Mononuclear cell (primary cell): ENCODE measurements at regions not wholly inside any gene's neighbourhood (a gene's known extent, or its start where the extent isn't known, plus 50 kb on each side); places are given as distances from the start of the nearest gene placed in this dataset.
"Not testable (repeated sequence)": the region's sequence is repeated elsewhere in the genome, so short reads cannot be mapped to it uniquely, and the experiment has no call there.

ENCODE experiments used
- H3K27me3 ChIP-seq: 2 replicates; pipeline ENCODE4 v1.6.0; 2011; ENCODE audit warnings: low read length, control low read depth; ENCODE audit not compliant: insufficient read depth
- H3K4me1 ChIP-seq: 2 replicates; pipeline ENCODE4 v1.5.1; 2011; ENCODE audit warnings: mild to moderate bottlenecking, low read length, control low read depth; ENCODE audit not compliant: insufficient read depth
- H3K4me3 ChIP-seq: 2 replicates; pipeline ENCODE4 v1.5.1; 2011; ENCODE audit warnings: mild to moderate bottlenecking, low read length, moderate library complexity
- H3K9me3 ChIP-seq: 2 replicates; pipeline ENCODE4 v1.5.1; 2011; ENCODE audit warnings: low read depth, mild to moderate bottlenecking, control low read depth, low read length

DNA sequence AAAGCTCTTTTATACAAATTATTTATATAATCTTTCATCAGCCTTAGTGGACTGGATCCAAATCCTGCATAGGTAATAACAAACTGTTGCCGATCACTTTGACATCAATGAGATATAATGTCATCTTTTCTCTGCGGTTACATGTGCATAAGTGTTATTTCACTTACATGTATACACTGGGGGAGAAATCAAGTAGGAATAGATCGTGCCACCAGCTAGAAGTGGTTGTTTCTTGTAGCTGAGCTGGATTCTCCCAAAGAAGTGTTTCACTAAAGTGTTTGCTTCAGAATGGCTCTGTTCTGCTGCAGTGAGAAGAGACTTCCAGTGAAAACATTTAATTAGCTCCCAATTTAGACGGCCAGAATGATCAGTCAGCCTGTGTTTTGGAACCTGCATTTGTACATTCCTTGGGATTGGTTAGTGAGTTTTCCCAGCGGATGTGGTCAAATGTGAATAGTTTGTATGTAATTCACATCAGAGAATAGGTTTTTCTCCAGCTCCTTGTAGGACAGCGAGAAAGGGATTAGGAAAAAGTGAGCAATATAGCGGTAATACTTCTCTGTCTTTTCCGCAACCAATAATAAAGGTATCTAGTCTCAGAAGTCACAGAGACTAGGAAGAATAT, 163.1 kb upstream of the CCN2 start:
- Histone ChIP-seq H3K9me3 (no peaks in the 10 kb centered on the region), H3K4me1 (no peaks in the 10 kb centered on the region), H3K27me3 (no peaks in the 10 kb centered on the region), H3K4me3 (no peak overlapping the region)

DNA sequence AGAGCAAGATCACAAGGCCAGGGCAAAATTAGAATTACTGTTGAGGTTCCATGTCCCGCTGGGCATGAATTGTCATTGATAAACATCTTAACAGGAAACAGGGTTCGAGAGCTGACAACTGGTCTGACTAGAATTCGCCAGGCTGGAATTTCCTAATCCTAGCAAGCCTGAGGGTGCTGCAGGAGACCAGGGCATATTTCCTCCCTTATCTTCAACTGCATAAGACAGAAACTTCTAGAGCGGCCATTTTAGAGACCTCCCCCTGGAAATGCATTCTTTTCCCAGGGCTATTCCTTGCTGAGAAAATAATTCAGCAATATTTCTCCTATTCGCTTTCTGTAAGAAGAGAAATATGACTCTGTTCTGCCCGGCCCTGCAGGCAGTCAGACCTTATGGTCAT, 158.6 kb upstream of the CCN2 start:
- not testable (repeated sequence) for H3K4me1 ChIP-seq, H3K27me3 ChIP-seq, H3K4me3 ChIP-seq
- peaks cover 11% of the 10 kb centered on the region for H3K9me3 ChIP-seq

DNA sequence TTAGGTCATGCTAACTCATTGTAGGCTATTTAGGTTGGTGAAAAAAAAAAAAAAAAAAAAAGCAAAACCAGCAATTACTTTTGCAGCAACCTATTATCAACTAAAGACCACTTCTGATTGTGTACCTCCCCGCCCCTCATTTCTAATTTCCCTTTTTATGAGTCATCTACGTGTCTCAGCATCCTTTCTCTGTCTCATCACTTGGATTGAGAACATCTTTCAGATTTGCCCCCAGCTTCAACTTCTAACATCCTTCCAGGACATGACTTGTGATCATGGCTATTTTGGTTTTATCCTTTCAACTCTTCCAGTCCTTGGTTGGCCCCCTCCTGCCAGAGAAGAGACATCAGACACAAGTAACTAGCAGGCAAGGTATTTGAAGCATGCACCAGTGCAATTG, 156.7 kb upstream of the CCN2 start:
- no peak overlapping the region for H3K4me3 ChIP-seq
- no peaks in the 10 kb centered on the region for H3K4me1 ChIP-seq
- no peaks in the 10 kb centered on the region for H3K27me3 ChIP-seq
- peaks cover 11% of the 10 kb centered on the region for H3K9me3 ChIP-seq

DNA sequence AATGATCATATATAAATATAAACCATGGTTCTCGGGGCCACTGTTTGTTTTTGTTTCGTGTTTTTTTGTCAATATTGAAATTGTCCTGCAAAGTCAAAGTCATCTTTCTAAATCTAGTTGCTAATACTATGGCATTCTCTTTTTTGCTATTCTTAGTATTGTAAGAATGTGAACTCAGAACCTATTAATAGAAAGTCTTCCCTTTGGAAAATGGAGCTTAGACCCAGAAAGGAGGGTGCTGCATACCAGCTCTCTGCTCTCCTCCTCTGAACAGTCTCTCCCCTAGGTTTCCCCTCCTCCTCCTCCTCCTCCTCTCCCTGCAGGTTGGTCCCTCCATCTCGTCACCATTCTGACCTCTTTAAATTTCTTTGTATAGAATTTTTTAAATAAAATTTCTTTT, 150.4 kb upstream of the CCN2 start:
- no peaks in the 10 kb centered on the region for H3K27me3 ChIP-seq
- H3K9me3 ChIP-seq = no peaks in the 10 kb centered on the region
- no peaks in the 10 kb centered on the region for H3K4me1 ChIP-seq
- no peak overlapping the region for H3K4me3 ChIP-seq

DNA sequence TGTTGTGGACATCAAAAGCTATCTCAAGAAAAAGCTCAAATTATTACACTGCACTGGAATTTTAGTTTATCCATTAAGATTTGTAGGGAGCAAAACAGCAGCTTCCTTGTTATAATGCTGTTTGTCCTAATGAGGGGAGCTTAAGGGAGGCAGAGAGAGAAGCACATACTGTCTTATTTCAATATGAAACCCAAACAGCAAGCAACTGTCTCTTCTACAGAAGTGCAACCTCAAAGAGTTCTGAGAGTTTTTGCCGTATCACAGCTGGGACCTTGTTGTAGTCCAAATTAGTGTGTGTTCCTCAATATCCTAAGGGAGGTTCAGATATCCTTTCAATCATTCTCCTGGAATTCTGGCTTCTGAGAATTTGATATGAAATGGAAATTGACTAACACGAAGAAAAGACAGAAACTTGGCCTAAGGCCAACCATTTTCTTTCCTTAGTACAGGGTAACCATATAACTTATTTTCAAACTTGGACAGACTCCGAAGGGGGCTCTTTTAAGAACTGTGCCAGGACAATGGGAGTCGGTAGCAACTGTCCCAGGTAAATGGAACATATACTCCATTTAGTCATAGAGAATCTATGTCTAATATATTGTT, 149.3 kb upstream of the CCN2 start:
- Histone ChIP-seq H3K4me3 (no peak overlapping the region), H3K4me1 (no peaks in the 10 kb centered on the region), H3K9me3 (no peaks in the 10 kb centered on the region), H3K27me3 (no peaks in the 10 kb centered on the region)

DNA sequence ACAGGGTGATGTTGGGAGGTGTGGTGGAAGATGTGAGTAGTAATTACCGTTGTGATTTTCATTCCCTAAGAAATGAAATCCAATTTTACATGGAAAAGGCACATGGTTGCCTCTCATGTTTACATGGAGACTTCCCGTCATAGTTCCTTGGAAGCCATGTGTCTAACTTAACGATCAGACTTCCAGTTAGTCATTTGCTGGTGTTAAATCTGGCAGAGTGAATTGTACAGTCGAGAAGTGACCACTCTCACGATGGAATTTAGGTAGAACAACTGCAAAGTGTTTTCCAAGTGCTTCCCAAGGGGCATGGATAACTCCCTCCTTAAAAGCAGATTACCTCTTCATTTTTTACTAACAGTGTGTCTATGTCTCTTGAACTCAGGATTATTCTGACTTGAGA, 145.8 kb upstream of the CCN2 start:
- no peaks in the 10 kb centered on the region for H3K27me3 ChIP-seq
- no peaks in the 10 kb centered on the region for H3K9me3 ChIP-seq
- no peaks in the 10 kb centered on the region for H3K4me1 ChIP-seq
- H3K4me3 ChIP-seq = no peak overlapping the region

DNA sequence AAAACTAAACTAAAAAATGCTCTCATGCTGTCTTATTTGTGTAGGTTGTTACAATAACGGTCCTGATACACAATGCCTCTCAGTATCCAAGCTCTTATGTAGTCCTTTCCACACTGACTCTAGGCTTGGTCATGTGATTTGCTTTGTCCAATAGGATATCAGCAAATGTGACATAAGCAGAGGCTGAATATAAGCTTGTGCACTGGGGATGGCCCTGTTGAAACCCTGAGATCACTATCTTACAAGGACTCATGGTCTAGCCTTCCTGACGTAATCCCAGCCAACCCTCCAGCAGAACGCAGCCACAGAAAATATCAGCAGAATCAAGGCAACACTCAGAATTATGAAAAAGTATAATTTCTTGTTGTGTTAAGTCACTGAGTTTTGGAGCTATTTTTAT, 145.1 kb upstream of the CCN2 start:
- Histone ChIP-seq H3K4me3 (no peak overlapping the region), H3K4me1 (no peaks in the 10 kb centered on the region), H3K9me3 (no peaks in the 10 kb centered on the region), H3K27me3 (no peaks in the 10 kb centered on the region)

DNA sequence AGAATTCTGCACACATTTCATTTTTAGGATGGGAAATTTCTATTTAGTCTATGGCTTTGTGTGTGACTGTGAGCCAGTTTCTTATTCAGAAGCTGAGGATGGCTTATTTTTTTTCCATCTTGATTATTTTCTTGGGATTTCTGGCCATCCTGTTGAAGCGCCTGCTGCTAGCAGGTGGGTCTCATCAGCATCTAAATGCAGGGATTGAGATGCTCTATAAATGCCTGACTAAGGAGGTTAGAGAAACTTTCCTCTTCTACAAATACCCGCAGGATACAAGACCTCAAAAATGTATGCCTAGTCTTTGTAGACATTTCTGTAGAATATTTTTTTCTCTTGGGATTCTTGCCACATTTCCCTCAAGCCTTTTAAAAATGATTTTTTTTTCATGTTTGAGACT, 138.0 kb upstream of the CCN2 start:
- Histone ChIP-seq H3K4me1 (no peaks in the 10 kb centered on the region), H3K4me3 (no peak overlapping the region), H3K9me3 (no peaks in the 10 kb centered on the region), H3K27me3 (no peaks in the 10 kb centered on the region)

DNA sequence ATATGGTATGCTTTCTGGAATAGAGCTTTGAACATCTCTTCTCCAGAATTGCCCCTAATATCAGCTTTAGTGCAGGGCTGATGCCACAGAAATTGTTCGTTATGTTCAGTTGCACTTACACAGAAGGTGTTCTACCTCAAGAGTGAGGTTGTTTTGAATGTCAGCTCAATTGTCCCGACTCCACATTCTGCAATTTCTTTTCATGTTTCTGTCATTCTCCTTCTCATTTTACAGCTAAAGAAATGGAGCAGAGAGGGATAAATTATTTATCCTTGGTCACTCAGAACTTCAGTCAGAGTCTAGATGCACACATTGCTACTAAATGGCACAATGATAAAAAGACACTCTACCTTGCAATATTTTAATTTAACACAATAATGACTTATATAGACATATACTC, 137.0 kb upstream of the CCN2 start:
- Histone ChIP-seq H3K27me3 (no peaks in the 10 kb centered on the region), H3K9me3 (no peaks in the 10 kb centered on the region), H3K4me3 (no peak overlapping the region), H3K4me1 (no peaks in the 10 kb centered on the region)

DNA sequence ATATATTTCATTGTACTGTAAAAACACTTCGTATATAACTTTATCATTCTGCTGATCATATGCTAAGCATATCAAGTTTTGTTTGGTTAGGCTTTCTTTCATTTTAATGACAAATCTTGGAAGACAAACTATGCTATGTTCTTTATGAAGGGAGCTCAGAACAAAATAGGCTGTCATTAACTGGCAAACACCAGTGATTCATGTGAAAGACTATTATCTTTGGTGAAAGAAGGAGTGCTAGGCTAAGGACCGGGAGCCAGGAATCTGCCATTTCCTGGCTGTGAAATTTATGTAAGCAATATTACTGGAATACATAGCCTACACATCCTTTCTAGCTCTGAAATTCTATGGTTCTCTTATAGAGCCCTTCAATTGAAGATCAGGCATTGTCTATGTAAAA, 136.2 kb upstream of the CCN2 start:
- Histone ChIP-seq H3K9me3 (no peaks in the 10 kb centered on the region), H3K4me1 (no peaks in the 10 kb centered on the region), H3K4me3 (no peak overlapping the region), H3K27me3 (no peaks in the 10 kb centered on the region)

DNA sequence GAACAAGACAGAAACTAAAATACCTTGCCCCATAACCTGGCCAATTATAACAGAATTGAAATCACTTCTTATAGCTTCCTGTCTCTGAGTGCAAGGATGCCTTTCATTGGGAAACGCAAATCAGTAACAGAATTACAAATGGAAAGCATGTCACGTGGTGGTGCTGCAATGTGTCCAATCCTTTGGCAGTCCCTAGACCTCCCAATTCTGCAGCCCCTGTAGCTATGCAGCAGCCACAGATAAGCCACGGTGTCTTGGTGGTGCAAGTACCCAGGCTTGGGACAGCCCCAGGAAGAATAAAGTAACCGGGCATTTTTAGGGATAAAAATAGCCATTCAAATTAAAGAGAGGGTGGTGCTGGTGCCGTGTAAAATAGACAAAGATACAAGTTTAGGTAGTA, 134.6 kb upstream of the CCN2 start:
- no peaks in the 10 kb centered on the region for H3K4me1 ChIP-seq
- H3K9me3 ChIP-seq = no peaks in the 10 kb centered on the region
- H3K27me3 ChIP-seq = no peaks in the 10 kb centered on the region
- H3K4me3 ChIP-seq = no peak overlapping the region

DNA sequence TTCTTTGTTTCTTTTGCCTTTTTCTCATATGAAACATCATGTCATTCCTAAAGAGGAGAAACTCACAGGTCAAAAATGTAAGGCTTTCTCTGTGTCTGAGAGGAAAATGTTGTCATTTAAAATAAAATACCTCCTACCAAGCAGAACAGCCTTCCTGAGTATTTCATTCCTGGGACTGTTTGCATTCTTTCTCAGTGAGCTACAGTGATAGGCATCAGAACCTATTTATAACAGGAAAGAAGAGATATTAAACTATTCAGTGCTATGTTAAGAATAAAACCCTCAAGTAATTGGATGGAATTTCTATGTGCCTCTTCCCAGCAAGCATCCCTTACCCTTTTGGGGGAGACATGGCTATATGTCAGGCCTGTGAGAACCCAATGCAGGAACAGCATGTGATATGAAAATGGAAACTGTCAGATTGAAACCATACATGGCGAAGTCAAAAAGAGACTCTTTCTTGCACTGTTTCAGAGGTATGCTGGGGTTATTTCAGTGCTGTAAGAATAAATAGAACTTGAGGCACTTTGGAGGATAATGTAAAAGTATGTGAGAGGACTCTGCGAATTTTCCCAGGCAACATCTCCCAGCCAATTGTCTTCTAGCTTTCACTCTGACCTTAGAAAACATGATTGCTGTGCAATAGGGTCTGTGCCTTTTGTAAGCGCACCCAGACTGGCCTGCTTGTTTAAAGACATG, 133.8 kb upstream of the CCN2 start:
- no peaks in the 10 kb centered on the region for H3K4me1 ChIP-seq
- H3K9me3 ChIP-seq = no peaks in the 10 kb centered on the region
- H3K27me3 ChIP-seq = no peaks in the 10 kb centered on the region
- no peak overlapping the region for H3K4me3 ChIP-seq

DNA sequence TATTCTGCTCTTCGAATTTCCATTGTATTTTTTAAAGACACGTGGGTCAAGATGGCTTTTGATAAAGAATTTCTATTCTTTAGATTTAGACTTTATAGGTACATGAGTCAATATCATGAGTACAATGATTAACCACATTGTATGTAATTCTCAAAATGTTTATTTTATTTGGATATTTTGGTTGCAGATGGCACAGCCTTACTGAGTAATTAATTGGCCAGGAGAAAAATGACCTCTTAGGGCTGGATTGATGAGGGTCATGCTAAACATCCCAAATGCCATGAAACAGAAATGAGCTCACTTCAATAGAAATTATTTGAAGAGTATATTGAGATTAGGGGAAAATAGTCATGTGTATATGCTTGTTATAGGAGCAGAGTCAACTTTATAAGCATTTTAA, 131.2 kb upstream of the CCN2 start:
- H3K27me3 ChIP-seq = no peaks in the 10 kb centered on the region
- no peaks in the 10 kb centered on the region for H3K4me1 ChIP-seq
- H3K4me3 ChIP-seq = no peak overlapping the region
- H3K9me3 ChIP-seq = no peaks in the 10 kb centered on the region

DNA sequence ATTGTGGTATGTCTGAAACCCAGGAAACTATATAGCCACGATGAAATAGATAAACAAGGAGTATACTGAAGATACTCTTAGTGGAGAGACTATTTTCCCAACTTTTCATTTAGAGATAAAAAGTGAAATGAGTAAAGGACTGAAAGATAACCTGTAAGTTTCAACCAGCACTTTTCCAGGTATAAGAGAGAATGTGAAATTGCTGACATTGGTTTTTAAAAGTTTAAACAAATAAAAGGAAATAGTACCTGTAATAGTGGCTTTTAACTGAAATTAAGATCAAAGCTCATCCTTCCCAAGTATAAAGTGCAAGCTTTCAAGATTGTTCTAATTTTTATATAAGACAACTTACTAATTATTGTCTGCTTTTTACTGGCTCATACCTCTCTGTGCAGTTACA, 130.2 kb upstream of the CCN2 start:
- no peak overlapping the region for H3K4me3 ChIP-seq
- no peaks in the 10 kb centered on the region for H3K4me1 ChIP-seq
- no peaks in the 10 kb centered on the region for H3K27me3 ChIP-seq
- no peaks in the 10 kb centered on the region for H3K9me3 ChIP-seq

DNA sequence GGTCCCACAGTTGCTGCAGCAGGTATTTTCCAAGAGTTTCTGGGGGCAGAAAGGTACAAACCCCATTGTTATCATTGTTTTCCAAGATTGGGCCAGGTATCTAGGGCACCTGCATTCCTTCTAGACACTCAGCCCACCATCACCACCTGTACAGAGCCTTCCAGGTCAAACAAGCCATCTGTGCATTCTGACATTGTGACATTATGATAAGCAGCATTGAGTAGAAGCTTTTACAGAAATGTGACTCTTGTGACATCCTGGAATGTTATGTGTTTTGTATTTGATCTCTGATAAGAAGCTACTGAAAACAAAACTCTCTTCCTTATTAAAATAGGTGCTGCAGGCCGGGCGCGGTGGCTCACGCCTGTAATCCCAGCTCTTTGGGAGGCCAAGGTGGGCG, 128.1 kb upstream of the CCN2 start:
- H3K4me3 ChIP-seq = no peak overlapping the region
- no peaks in the 10 kb centered on the region for H3K27me3 ChIP-seq
- no peaks in the 10 kb centered on the region for H3K4me1 ChIP-seq
- H3K9me3 ChIP-seq = no peaks in the 10 kb centered on the region

DNA sequence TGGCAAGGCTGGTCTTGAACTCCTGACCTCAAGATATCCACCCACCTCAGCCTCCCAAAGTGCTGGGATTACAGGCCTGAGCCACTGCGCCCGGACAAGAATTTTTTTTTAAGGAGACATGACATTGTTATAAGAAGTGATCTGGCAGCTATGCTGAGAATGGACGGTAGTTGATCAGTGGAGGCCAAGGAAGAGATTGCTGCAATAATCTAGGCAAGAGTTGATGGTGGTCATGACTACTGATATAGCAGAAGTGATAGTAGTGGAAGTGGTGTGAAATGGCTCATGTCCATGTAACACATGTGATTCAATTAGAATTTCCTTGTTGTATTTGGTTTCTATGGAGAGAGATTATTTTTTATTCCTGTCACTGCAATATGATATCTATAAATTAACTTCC, 125.3 kb upstream of the CCN2 start:
- Histone ChIP-seq H3K27me3 (no peaks in the 10 kb centered on the region), H3K4me3 (no peak overlapping the region), H3K9me3 (no peaks in the 10 kb centered on the region)

More for the DNA sequence above, 125.3 kb upstream of the CCN2 start:
- no peaks in the 10 kb centered on the region for H3K4me1 ChIP-seq
